Erythroblast (primary cell): ENCODE measurements at regions not wholly inside any gene's neighbourhood (a gene's known extent, or its start where the extent isn't known, plus 50 kb on each side); places are given as distances from the start of the nearest gene placed in this dataset.

Source experiments
- GATA1 ChIP-seq: IDR thresholded peaks from 2 replicates; pipeline ENCODE4 v1.6.1; 2011; ENCODE audit warnings: low read depth, mild to moderate bottlenecking, control low read depth, low read length, moderate library complexity
- POLR2A ChIP-seq: IDR thresholded peaks from 2 replicates; pipeline ENCODE4 v1.6.1; 2011; ENCODE audit warnings: mild to moderate bottlenecking, low read length

DNA sequence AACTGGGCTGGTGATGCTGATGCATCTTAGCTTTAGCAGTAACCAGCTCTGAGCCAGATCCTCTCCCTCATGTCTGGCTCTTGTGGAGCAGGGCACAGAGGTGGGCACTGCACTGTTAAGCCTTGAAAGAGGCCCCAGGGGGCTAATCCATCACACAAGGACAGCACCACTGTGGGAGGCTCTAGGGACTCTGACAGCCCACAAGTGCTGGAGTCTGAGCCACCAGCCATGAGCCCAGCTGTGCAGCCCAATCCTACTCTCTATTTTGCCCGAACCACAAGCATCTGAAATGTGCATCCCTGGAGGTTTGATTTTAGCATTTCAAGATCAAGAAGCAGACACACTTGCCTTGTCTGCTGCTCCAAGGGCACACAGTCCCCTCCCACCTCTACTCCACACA lies 407.1 kb upstream of the TRPC7 start:
- no peak for TF ChIP-seq POLR2A
- TF ChIP-seq GATA1: no peak
